PC-9 (cell line): ENCODE measurements at regions not wholly inside any gene's neighbourhood (a gene's known extent, or its start where the extent isn't known, plus 50 kb on each side); places are given as distances from the start of the nearest gene placed in this dataset.

Experiments used
- EZH2 ChIP-seq: fragments of 200-600 bp; sonication (generic); IDR thresholded peaks from 2 replicates; pipeline ENCODE4 v1.8.0; 2017; ENCODE audit warnings: antibody characterized with exemption, low read depth
- TF ChIP-seq, protein P1 (sequence below): fragments of 200-600 bp; sonication (generic); conservative IDR thresholded peaks from 2 replicates; pipeline ENCODE4 v1.6.1; 2017; ENCODE audit warnings: mixed run types, antibody characterized with exemption, mild to moderate bottlenecking, moderate library complexity

DNA sequence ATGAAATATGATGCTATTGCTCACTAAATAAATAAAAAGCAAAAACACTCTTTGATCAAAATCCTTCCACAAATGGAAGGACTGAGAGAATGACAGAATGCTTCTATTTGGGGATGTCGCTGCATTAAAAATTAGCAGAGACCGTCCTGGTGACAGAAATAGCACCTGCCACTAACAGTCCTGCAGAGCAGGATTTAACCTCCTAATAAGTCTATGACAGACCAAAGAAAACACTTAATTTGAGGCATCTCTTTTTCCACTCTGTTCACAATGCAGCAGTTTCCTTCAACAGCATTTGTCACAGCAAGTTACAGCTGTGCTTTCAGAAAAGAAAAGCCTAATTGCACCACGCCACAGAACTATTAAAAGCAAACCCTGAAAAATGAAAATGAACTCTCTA is 140.6 kb upstream of the BEND6 start:
- TF ChIP-seq, protein P1, sequence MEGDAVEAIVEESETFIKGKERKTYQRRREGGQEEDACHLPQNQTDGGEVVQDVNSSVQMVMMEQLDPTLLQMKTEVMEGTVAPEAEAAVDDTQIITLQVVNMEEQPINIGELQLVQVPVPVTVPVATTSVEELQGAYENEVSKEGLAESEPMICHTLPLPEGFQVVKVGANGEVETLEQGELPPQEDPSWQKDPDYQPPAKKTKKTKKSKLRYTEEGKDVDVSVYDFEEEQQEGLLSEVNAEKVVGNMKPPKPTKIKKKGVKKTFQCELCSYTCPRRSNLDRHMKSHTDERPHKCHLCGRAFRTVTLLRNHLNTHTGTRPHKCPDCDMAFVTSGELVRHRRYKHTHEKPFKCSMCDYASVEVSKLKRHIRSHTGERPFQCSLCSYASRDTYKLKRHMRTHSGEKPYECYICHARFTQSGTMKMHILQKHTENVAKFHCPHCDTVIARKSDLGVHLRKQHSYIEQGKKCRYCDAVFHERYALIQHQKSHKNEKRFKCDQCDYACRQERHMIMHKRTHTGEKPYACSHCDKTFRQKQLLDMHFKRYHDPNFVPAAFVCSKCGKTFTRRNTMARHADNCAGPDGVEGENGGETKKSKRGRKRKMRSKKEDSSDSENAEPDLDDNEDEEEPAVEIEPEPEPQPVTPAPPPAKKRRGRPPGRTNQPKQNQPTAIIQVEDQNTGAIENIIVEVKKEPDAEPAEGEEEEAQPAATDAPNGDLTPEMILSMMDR, result no peak
- TF ChIP-seq EZH2, result no peak
